ENCODE measurements at regions not wholly inside any gene's neighbourhood (a gene's known extent, or its start where the extent isn't known, plus 50 kb on each side); places are given as distances from the start of the nearest gene placed in this dataset.

- TF ChIP-seq, protein P1, sequence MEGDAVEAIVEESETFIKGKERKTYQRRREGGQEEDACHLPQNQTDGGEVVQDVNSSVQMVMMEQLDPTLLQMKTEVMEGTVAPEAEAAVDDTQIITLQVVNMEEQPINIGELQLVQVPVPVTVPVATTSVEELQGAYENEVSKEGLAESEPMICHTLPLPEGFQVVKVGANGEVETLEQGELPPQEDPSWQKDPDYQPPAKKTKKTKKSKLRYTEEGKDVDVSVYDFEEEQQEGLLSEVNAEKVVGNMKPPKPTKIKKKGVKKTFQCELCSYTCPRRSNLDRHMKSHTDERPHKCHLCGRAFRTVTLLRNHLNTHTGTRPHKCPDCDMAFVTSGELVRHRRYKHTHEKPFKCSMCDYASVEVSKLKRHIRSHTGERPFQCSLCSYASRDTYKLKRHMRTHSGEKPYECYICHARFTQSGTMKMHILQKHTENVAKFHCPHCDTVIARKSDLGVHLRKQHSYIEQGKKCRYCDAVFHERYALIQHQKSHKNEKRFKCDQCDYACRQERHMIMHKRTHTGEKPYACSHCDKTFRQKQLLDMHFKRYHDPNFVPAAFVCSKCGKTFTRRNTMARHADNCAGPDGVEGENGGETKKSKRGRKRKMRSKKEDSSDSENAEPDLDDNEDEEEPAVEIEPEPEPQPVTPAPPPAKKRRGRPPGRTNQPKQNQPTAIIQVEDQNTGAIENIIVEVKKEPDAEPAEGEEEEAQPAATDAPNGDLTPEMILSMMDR (IDR thresholded peaks at IDR 0.05): no peak
- no peak for TF ChIP-seq POLR2A (IDR thresholded peaks at IDR 0.05)
Observed at GRCh38 chr14:30108975-30109700, 181.5 kb upstream of the PRKD1 start.
